H1 (cell line): ENCODE measurements at regions not wholly inside any gene's neighbourhood (a gene's known extent, or its start where the extent isn't known, plus 50 kb on each side); places are given as distances from the start of the nearest gene placed in this dataset.

ENCODE experiments used
- CTCF ChIP-seq, 3 experiments: IDR thresholded peaks; 1 replicate in 2 of 3; 2 replicates in 1 of 3; pipeline versions ENCODE4 v1.5.1 to v1.6.1; 2011; ENCODE audit warnings: low read length in 3 of 3, mild to moderate bottlenecking in 3 of 3, inconsistent platforms in 2 of 3, low read depth in 1 of 3, moderate library complexity in 1 of 3; ENCODE audit not compliant: insufficient read depth in 1 of 3; ENCODE audit errors: control extremely low read depth in 1 of 3
- EP300 ChIP-seq, 2 experiments: IDR thresholded peaks; 1 replicate in 1 of 2; 2 replicates in 1 of 2; pipeline ENCODE4 v1.6.1; 2011 to 2012; ENCODE audit warnings: low read depth in 2 of 2, low read length in 2 of 2, mild to moderate bottlenecking in 2 of 2, borderline replicate concordance in 1 of 2, inconsistent platforms in 1 of 2, moderate library complexity in 1 of 2
- EZH2 ChIP-seq: fragments of 200-600 bp; sonication (generic); IDR thresholded peaks from 2 replicates; pipeline ENCODE4 v1.7.1; 2012; ENCODE audit warnings: low read depth, mild to moderate bottlenecking, moderate library complexity, low read length, inconsistent platforms; ENCODE audit not compliant: severe bottlenecking
- JUN ChIP-seq: IDR thresholded peaks from 2 replicates; pipeline ENCODE4 v1.6.1; 2011; ENCODE audit warnings: low read depth, mild to moderate bottlenecking, improper control_type of control experiment, low read length
- JUND ChIP-seq: IDR thresholded peaks from 2 replicates; pipeline ENCODE4 v1.6.1; 2011; ENCODE audit warnings: mild to moderate bottlenecking, improper control_type of control experiment, low read length
- KDM5A ChIP-seq: fragments of 200-600 bp; IDR thresholded peaks from 2 replicates; pipeline ENCODE4 v1.7.1; 2012; ENCODE audit warnings: mild to moderate bottlenecking, low read length, inconsistent platforms, mixed read lengths
- POLR2A ChIP-seq, 2 experiments: IDR thresholded peaks; 1 replicate in 1 of 2; 2 replicates in 1 of 2; pipeline ENCODE4 v1.6.1; 2011; ENCODE audit warnings: low read depth in 2 of 2, low read length in 2 of 2, mild to moderate bottlenecking in 2 of 2; ENCODE audit errors: control extremely low read depth in 1 of 2
- POLR2AphosphoS5 ChIP-seq: IDR thresholded peaks from 2 replicates; pipeline ENCODE4 v1.6.1; 2011; ENCODE audit warnings: low read depth, low read length
- SP4 ChIP-seq: IDR thresholded peaks from 2 replicates; pipeline ENCODE4 v1.6.1; 2012; ENCODE audit warnings: low read length, inconsistent platforms
- TAF1 ChIP-seq: IDR thresholded peaks from 2 replicates; pipeline ENCODE4 v1.6.1; 2011; ENCODE audit warnings: mild to moderate bottlenecking, low read depth, low read length
- YY1 ChIP-seq: IDR thresholded peaks from 2 replicates; pipeline ENCODE4 v1.6.1; 2011; ENCODE audit warnings: low read depth, mild to moderate bottlenecking, low read length
- ZNF274 ChIP-seq: IDR thresholded peaks from 2 replicates; pipeline ENCODE4 v1.7.0; 2012; ENCODE audit warnings: low read length, borderline replicate concordance; ENCODE audit errors: extremely low read depth

GRCh38 chr1:98021126-98021525 lies 100.3 kb upstream of the DPYD start:
- TF ChIP-seq POLR2A (IDR thresholded peaks at IDR 0.05; ENCODE audit: control extremely low read depth in 1 of 2, low read depth in 2 of 2, low read length in 2 of 2) (no peak), TAF1 (no peak), JUN (no peak), ZNF274 (no peak), YY1 (no peak), KDM5A (no peak), CTCF (IDR thresholded peaks at IDR 0.05; ENCODE audit: control extremely low read depth in 1 of 3, insufficient read depth in 1 of 3, low read depth in 1 of 3, low read length in 3 of 3) (no peak), EP300 (IDR thresholded peaks at IDR 0.05; ENCODE audit: borderline replicate concordance in 1 of 2, low read depth in 2 of 2, low read length in 2 of 2) (no peak), POLR2AphosphoS5 (no peak), EZH2 (no peak), SP4 (no peak), JUND (no peak)
